Activated effector memory CD4-positive, alpha-beta T cell treated with anti-CD3 and anti-CD28 coated beads, Interleukin-2, amount 50 U/mL, for 16 hours (primary cell): ENCODE measurements at regions not wholly inside any gene's neighbourhood (a gene's known extent, or its start where the extent isn't known, plus 50 kb on each side); places are given as distances from the start of the nearest gene placed in this dataset.
"Not testable (repeated sequence)": the region's sequence is repeated elsewhere in the genome, so short reads cannot be mapped to it uniquely, and the experiment has no call there.

Experiments used
- DNase-seq: peaks from one replicate; pipeline ENCODE4 v3.0.0-alpha.2; 2020

- no peak for DNase-seq
Measured at GRCh38 chr13:40350283-40350992, 316.0 kb downstream of the FOXO1 start.

GRCh38 chr13:40351537-40352379, 314.7 kb downstream of the FOXO1 start:
- no peak for DNase-seq

DNA sequence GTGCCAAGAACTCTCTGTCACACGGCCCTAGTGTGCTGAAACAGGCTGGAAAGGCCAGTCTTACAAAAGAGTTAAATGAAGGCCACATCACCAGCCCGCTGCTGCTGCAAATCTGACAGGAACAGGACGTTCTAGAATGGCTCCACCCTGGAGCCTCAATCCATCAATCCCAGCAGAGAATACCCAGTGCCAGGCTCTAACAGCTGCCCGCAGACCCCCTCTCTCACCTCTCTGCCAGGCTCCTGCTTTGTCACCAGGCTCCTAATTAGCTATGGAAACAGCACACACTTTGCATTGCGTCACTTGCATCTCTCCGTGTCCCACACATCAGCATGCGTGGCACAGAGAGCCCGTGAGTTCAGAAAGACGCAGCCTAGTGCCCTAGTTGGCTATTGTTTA, 314.1 kb downstream of the FOXO1 start:
- DNase-seq, result no peak

DNA sequence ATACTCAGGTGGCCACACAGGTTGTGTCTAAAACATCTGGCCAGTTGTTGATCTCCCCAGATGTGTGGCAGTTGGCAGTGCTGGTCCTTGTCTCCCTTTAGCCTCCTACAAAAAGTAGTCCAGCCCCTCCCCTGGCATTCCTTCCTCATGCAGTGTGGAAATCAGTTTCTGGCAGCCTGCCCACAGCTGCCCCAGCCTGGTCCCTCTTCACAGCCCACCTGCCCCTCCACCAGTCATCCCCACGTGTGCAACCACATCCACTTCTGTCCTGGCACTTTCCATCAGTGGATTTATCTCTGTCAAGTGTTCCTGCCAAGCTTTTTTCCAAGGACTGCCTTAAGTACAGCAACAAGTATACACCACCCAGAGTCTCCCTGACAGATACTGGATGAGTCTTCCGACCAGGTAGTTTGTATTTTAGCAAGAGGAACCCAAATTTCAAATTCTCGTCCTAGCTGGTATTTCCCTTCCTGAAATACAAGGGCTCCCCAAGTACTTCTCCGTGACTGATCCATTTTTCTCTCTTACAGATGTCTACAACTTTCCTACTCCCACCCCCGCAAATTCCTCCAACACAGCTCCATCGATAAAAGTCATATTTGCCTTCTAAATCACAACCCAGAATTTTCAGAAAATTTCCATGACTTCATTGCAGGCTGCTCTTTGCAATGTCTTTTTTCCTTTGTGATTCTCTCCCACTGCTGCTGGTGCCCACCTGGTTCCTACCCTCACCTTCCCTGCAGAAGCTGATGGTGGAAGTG, 313.5 kb downstream of the FOXO1 start:
- no peak for DNase-seq

GRCh38 chr13:40355126-40355724, 311.2 kb downstream of the FOXO1 start:
- no peak for DNase-seq

DNA sequence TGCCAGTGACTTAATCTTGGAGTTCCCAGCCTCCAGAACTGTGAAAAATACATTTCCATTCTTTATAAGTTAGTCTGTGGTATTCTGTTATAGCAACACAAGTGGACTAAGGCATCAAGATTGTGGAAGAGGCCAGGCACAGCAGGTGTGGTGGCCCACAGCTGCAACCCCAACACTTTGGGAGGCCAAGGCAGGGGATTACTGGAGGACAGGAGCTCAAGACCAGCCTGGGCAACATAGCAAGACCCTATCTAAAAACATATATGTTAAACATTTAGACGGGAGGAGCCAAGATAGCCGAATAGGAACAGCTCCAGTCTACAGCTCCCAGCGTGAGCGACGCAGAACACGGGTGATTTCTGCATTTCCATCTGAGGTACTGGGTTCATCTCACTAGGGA, 310.4 kb downstream of the FOXO1 start:
- DNase-seq, result no peak

DNA sequence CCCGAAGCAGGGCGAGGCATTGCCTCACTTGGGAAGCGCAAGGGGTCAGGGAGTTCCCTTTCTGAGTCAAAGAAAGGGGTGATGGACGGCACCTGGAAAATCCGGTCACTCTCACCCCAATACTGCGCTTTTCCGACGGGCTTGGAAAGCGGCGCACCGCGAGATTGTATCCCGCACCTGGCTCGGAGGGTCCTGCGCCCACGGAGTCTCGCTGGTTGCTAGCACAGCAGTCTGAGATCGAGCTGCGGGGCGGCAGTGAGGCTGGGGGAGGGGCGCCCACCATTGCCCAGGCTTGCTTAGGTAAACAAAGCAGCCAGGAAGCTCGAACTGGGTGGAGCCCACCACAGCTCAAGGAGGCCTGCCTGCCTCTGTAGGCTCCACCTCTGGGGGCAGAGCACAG, 310.0 kb downstream of the FOXO1 start:
- not testable (repeated sequence) for DNase-seq

- no peak for DNase-seq
Measured at GRCh38 chr13:40362502-40362901, 303.9 kb downstream of the FOXO1 start.

GRCh38 chr13:40363653-40364052, 302.8 kb downstream of the FOXO1 start:
- DNase-seq, result no peak

DNA sequence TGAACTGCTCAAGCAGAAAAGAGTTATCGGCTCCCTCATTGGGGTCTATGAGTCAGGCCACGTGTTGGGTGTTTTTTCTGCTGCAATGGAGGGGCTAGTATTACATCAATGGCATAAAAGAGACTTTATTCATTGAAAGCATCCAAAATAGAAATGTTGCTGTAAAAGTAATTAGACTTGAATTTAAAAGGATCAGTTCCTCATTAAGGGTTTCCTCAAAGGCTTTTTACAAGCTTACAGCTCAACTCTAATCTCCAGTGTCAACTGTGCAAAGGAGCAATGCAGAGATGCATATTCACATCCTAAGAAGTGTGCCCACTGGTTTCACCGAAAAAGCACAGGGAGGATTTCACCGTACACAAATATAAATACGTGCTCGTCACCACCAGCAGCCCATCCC, 300.3 kb downstream of the FOXO1 start:
- DNase-seq, result no peak

DNA sequence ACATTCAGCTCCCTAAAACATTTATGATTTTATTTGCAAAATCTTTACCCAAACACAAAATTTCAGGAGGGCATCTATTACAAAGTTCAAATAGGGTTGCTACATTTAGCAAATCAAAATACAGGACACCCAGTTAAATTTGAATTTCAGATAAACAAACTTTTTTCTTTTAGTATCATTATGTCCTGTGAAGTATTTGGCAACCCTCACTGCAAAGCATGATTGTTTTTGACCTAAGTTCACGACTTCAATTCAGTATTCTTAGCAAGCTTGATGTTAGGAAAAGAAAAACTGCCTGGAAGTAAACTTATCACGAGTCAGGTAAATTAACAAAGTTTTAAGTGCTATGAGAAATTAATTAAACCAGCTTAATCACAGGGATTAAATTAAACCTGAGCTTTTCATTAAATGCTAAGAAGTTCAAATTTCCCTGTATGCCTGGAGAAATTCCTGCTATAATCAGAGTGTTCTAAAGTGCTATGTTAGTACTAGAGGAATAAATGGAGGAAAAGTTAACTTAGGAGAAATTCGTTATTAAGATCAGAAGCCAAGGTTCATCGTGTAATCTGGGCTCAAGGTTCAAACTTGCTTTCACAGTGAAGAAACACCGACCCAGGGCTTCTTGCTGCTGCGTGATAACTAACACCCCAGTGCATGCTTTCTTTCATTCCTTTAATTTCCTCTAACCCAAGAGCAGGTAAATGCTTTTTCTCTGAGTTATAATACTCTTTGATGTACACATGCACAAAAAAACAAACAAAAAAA, 298.1 kb downstream of the FOXO1 start:
- DNase-seq, result no peak

- DNase-seq, result no peak
Measured at GRCh38 chr13:40370661-40371060, 295.8 kb downstream of the FOXO1 start.

GRCh38 chr13:40371531-40372125, 294.8 kb downstream of the FOXO1 start:
- DNase-seq, result no peak

DNA sequence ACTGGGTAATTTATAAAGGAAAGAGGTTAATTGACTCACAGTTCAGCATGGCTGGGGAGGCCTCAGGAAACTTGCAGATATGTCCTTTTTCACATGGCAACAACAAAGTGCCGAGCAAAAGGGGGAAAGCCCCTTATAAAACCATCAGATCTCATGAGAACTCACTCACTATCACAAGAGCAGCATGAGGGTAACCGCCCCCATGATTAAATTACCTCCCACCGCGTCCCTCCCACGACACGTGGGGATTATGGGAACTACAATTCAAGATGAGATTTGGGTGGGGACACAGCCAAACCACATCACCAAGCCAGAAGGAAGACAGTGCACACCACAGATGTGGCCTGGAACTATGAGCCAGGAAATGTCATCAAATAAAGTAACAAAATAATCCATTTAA, 292.8 kb downstream of the FOXO1 start:
- DNase-seq, result peak; percentile 80

GRCh38 chr13:40375489-40376171, 290.8 kb downstream of the FOXO1 start:
- no peak for DNase-seq

GRCh38 chr13:40376296-40376849, 290.1 kb downstream of the FOXO1 start:
- DNase-seq, result no peak

DNA sequence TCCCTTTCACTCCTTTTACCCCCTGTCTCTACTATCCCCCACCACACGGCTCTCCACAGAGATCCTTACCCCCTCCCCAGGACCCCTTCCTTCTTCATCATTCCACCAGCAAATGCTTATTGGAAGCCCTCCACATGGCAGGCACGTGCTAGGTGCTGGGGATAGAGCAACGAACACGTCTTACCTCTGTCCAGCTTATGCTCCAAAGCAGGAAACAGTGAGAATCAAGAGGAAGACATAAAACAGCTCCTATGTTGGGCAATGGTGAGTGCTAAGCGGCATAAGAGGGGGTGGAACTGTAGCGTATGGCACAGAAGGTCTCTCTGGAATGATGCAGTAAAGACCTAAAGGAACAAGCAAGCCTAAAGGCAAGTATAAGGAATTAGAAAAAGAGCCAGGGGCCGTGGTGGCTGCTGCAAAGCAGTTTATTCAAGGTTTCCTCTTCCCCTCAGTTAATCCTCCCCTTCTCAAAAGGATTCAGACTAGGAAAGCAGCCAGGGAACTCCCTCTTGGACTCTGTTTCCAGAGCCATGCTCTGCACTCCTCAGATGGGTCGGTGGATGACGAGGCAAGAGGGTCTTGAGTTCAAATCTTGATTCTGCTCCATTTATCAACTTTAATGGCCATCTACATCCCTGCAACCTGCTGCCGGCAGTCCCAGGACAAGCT, 289.4 kb downstream of the FOXO1 start:
- DNase-seq, result no peak

DNA sequence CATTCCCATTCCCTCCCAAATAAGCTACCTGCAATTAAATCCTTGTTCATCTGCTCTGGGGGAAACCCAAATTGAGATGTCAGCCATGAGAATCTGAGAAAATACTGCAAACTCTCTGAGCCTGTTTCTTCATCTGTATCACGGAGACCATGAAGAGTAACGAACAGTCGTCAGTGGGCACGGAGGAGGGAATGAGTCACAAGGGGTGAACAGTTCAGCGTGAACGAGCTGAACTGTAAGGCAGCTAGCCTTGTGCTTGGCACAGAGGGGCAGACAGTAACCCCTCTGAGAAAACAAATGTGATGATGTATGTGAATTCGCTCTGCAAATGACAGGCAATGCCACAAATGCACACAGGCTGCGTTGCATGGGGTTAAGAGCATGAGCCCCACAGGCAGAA, 288.7 kb downstream of the FOXO1 start:
- DNase-seq, result peak; percentile 73

DNA sequence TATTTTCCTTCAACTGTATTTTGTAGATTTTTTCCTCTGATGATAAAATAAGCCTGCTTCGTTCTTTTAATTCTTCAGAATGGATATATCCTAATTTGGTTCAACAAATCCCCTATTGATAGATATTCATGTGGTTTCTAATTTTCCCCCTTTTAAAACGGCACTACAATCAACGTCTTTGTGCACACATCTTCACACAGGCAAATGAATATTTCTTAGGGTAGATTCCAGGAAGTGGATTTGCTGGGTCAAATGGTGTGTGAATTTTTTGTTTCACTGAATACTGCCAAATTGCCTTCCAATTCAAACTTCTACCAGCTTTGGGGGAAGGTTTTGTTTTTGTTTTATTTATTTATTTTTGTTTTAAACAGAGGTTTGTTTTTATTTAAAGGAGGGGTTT, 287.2 kb downstream of the FOXO1 start:
- DNase-seq, result no peak

DNA sequence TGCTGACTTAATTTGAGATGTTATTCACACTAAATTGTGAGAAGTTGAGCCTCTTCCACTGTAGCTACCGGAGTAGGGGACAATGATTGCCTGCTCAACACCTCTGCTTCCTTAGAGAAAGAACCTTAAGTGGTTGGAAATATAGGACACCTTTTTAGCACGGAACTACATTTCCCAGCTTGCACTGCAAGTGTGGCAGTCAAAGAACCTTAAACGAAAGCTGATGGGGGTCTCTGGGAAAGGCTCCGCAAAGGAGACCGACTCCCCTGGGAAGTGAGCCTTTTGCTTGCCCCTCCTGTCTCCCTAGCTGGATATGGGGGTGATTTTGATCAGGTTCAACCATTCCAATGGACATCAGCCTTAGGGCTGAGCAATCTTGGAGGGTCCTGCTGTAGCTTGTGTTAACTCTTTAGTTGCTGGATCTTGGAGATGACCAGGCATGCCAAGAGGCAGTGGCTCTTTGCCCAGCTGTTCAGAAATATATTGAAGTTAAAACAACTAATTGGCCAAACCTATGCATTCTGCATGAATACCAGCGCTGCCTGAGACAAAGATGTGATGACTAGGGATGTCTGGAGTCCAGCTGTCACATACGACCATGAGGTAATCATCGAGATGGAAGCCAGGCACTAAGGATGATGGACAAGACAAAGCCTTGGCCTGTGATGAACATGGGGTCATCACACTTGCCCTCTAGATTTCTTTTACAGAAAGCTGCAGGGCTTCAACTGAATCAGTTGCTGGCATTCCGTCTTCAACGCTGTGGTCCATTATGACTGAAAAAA, 286.5 kb downstream of the FOXO1 start:
- no peak for DNase-seq
